ENCODE measurements at regions not wholly inside any gene's neighbourhood (a gene's known extent, or its start where the extent isn't known, plus 50 kb on each side); places are given as distances from the start of the nearest gene placed in this dataset.

DNA sequence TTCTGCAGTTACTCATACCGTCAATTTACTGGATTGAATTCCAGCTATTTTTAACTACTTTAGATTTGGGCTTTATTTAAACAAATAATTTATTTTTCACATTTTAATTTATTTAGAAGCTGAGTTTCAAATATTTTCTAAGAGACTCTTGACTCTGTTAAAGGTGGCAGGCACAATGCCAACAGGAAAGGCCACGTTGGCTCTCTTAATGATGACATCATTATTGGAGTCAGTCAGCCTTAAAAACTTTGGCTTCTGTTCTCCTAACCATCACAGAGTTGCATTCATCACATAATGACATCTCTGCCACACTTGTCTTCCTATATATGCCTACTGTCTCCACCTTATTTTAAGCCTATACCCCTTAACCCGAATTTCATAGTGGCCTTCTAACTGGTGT is 172.3 kb upstream of the PLPPR1 start:
- in situ Hi-C loops (cut with MboI; ENCODE audit: low pct_unique_long_range_greater_than_20kb in 2 of 9, low sequenced_read_pairs in 9 of 9, unreplicated experiment in 9 of 9), result no loop called here
- no peaks in the 10 kb centered on the region for H3K4me1 ChIP-seq (replicated peaks in 1 of 2)
- H3K27ac ChIP-seq, result no peak overlapping the region
- no peak overlapping the region for H3K4me3 ChIP-seq
- WGBS, 10 experiments, result 0 to 95% (median 71%) methylated on average over 2 to 3 of the region's 3 CpGs; no CpG with 5 or more reads in 1 of the 10 experiments
- ATAC-seq (replicated peaks in 6 of 8), result no peak

DNA sequence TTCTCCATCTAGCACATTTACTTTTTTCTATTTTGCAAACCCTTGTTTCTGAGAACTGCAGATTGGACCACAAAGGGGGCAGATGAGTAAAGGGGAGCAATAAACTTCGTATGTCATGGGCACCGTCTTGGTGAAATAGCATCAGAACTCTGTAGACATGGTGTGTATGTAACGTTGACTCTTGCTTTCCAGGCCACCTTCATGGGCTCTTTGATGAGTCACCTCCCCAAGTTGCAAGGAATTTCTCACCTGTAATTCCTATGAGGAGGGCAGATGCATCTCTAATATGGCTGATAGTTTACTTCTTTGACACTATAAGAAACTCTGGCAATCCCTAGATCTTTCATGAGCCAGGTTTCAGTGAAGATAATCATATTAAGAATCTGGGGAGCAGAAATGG is 163.4 kb upstream of the PLPPR1 start:
- ATAC-seq (replicated peaks in 6 of 8), result no peak
- H3K4me1 ChIP-seq (replicated peaks in 1 of 2), result no peaks in the 10 kb centered on the region
- in situ Hi-C loops (cut with MboI; ENCODE audit: low pct_unique_long_range_greater_than_20kb in 2 of 9, low sequenced_read_pairs in 9 of 9, unreplicated experiment in 9 of 9), result no loop called here
- no peak overlapping the region for H3K27ac ChIP-seq
- WGBS, 10 experiments, result 43 to 89% (median 80%) methylated on average over 1 to 3 of the region's 3 CpGs; no CpG with 5 or more reads in 3 of the 10 experiments
- H3K4me3 ChIP-seq, result no peak overlapping the region

DNA sequence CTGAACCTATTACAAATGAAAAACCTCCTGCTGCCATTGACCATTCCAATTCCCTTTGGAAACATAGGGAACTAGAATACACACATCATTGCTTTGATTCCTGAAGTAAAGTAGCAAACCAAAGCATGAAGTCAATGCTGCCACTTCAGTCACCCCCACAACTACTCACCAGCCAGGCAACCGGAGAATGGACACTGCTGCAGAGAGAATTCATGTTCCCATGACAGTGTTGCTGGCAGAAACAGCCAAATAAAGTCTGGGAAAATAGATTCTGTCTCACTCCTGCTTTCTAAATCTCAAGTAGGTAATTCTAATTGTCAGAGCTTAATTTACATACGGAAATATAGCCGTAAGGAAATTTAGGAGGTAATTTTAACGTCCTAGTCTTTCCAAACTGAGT is 162.9 kb upstream of the PLPPR1 start:
- peak in 1 of 8 experiments; percentile 94 for ATAC-seq (replicated peaks in 6 of 8)
- in situ Hi-C loops (cut with MboI; ENCODE audit: low pct_unique_long_range_greater_than_20kb in 2 of 9, low sequenced_read_pairs in 9 of 9, unreplicated experiment in 9 of 9), result no loop called here
- H3K4me1 ChIP-seq (replicated peaks in 1 of 2), result no peaks in the 10 kb centered on the region
- WGBS, 10 experiments, result 7 to 98% (median 63%) methylated on average over 1 to 4 of the region's 4 CpGs
- no peak overlapping the region for H3K27ac ChIP-seq
- H3K4me3 ChIP-seq, result no peak overlapping the region

DNA sequence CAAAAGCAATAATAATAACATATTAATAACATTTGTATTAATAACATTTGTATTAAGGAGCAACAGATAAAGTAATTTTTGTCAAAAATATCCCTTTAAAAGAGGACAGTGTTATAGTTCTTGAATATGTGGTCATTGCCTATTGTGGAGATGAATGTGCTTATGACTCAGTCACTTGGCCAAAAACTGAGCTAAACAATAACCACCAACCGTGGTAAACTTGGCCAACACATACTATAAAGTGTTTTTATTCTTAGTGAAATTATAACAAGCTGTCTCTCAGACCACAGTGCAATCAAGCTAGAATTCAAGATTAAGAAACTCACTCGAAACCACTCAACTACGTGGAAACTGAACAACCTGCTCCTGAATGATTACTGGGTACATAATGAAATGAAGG is 159.2 kb upstream of the PLPPR1 start:
- in situ Hi-C loops (cut with MboI; ENCODE audit: low pct_unique_long_range_greater_than_20kb in 2 of 9, low sequenced_read_pairs in 9 of 9, unreplicated experiment in 9 of 9), result no loop called here
- no peak for ATAC-seq (replicated peaks in 6 of 8)
- no peak overlapping the region for H3K4me3 ChIP-seq
- H3K27ac ChIP-seq, result no peak overlapping the region
- no peaks in the 10 kb centered on the region for H3K4me1 ChIP-seq (replicated peaks in 1 of 2)
- WGBS, 10 experiments, result 0 to 86% (median 30%) methylated on average over 1 to 3 of the region's 3 CpGs; no CpG with 5 or more reads in 3 of the 10 experiments

DNA sequence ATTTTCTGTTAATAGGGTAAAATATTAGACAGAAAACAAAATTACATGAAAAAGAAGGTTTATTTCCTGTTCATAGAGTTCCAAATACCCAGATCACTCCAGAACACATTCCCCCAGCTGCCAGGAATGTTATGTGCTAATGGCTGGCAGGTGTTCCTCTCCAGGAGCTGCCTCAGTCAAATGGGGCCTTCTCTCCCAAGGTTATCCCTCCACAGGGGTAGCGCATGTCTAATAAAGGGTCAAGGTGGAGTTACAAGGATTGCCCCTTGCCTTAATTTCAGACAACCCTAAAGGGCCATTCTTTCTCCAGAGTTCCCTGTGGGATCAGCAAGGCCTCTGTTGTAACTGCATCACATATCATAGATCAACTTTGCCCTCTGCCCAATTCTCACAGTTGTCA is 148.6 kb upstream of the PLPPR1 start:
- Histone ChIP-seq H3K27ac (no peak overlapping the region), H3K4me1 (replicated peaks in 1 of 2) (peaks cover 9 to 13% of the 10 kb centered on the region in 2 donors), H3K4me3 (no peak overlapping the region)
- no peak for ATAC-seq (replicated peaks in 6 of 8)
- WGBS, 10 experiments, result 17 to 100% (median 100%) methylated on average over 1 of the region's 1 CpG; no CpG with 5 or more reads in 5 of the 10 experiments
- in situ Hi-C loops (cut with MboI; ENCODE audit: low pct_unique_long_range_greater_than_20kb in 2 of 9, low sequenced_read_pairs in 9 of 9, unreplicated experiment in 9 of 9), result no loop called here

DNA sequence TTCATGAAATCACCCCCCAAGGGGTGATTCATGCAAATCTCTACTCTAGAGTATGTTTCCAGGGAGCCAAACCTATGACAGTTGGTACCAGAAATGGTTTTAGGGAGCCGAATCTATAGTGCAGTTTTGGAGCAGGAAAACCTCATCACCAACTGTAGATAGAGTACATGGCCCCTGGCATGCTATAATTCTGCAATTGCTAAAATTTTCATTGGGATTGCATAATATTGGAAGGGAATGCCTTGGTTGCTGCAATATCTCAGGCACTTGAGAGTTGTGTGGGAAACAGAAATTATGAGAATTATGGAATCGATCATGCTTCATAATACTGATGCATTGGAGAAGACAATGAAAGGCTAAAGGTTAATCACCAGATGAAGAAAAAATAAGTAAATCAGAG is 148.2 kb upstream of the PLPPR1 start:
- Histone ChIP-seq H3K4me3 (no peak overlapping the region), H3K27ac (no peak overlapping the region), H3K4me1 (replicated peaks in 1 of 2) (peaks cover 12 to 17% of the 10 kb centered on the region in 2 donors)
- 0 to 100% (median 20%) methylated on average over 1 to 2 of the region's 2 CpGs; no CpG with 5 or more reads in 3 of the 10 experiments for WGBS, 10 experiments
- ATAC-seq (replicated peaks in 6 of 8), result no peak
- in situ Hi-C loops (cut with MboI; ENCODE audit: low pct_unique_long_range_greater_than_20kb in 2 of 9, low sequenced_read_pairs in 9 of 9, unreplicated experiment in 9 of 9), result no loop called here

DNA sequence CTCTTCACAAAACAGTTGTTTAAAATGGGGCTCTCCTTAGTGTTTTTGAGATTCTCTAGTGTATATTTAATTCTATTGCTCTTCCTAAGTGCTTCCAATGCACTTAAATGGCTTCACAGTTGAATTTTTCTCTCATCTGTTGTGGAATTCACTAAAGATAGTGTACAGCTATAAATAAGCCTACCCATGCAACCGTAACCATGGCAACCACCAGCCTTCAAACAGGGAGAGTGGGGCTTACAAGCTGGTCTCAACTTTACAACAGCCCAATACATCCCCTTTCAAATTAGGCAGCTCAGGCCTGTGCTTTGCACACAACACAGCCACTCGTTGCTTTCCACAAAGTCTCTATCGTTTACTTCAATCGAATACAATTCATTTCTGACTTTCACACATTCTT is 144.0 kb upstream of the PLPPR1 start:
- in situ Hi-C loops (cut with MboI; ENCODE audit: low pct_unique_long_range_greater_than_20kb in 2 of 9, low sequenced_read_pairs in 9 of 9, unreplicated experiment in 9 of 9), result no loop called here
- Histone ChIP-seq H3K4me1 (replicated peaks in 1 of 2) (peaks cover 12 to 17% of the 10 kb centered on the region in 2 donors), H3K4me3 (no peak overlapping the region), H3K27ac (no peak overlapping the region)
- peak in 5 of 8 experiments; percentile 88 to 99 (median 93) for ATAC-seq (replicated peaks in 6 of 8)
- WGBS, 10 experiments, result 0 to 72% (median 10%) methylated on average over 1 to 4 of the region's 4 CpGs; no CpG with 5 or more reads in 2 of the 10 experiments

DNA sequence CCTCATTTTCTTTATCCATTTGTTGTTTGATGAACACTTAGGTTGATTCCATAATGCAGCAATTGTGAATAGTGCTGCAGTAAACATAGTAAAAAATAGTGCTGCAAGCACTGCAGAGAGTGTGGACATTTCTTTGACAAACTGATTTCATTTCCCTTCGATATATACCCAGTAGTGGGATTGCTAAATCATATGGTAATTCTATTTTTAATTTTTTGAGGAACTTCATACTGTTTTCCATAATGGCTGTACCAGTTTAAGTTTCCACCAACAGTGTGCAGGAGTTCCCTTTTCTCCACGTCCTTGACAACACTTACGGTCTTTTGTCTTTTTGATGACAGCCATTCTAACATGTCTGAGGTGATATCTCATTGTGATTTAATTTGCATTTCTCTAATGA is 138.2 kb upstream of the PLPPR1 start:
- ATAC-seq (replicated peaks in 6 of 8), result no peak
- Histone ChIP-seq H3K27ac (no peak overlapping the region), H3K4me3 (no peak overlapping the region), H3K4me1 (replicated peaks in 1 of 2) (no peaks in the 10 kb centered on the region)
- 4 to 96% (median 60%) methylated on average over 1 to 3 of the region's 3 CpGs; no CpG with 5 or more reads in 1 of the 10 experiments for WGBS, 10 experiments
- in situ Hi-C loops (cut with MboI; ENCODE audit: low pct_unique_long_range_greater_than_20kb in 2 of 9, low sequenced_read_pairs in 9 of 9, unreplicated experiment in 9 of 9), result no loop called here

DNA sequence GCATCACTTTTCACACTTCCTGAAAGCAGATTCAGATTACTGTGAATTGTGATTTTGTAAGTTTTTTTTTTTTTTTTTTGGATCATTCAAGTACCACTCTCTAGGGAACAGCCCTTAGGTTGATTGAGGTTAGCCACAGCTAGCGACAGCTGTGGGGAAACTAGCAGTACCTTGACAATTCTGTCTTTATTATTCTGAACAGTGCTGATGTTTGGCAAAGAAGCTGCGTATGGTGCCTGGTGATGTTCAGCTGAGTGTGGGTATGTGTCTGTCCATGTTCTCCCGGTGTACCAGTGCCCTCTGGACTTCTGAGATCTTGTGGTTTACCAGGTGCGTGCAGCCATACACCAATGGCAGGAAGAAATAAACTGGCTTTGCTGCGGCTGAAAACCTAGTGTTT is 117.3 kb upstream of the PLPPR1 start:
- Histone ChIP-seq H3K4me3 (no peak overlapping the region), H3K4me1 (replicated peaks in 1 of 2) (peaks cover 0 to 26% of the 10 kb centered on the region in 2 donors), H3K27ac (no peak overlapping the region)
- no peak for ATAC-seq (replicated peaks in 6 of 8)
- in situ Hi-C loops (cut with MboI; ENCODE audit: low pct_unique_long_range_greater_than_20kb in 2 of 9, low sequenced_read_pairs in 9 of 9, unreplicated experiment in 9 of 9), result no loop called here
- WGBS, 10 experiments, result 0 to 100% (median 73%) methylated on average over 1 to 4 of the region's 5 CpGs; no CpG with 5 or more reads in 1 of the 10 experiments

DNA sequence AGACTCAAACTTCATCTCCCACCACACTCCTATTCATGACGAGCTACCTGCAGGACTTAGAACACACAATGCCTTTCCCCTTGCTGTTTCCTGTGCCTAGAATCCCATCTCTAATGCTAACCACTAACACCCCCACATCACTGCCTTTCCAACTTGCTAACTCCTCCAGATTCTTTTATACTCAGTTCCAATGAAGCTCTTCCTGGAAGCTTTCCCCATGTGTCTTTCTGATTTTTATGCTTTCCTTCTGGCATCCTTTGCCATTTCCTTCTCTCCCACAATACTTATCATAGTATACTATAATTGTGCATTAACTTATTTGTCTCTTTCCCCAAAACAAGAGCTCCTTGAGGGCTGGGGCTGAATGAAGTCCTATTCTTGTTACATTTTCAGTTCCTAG is 115.3 kb upstream of the PLPPR1 start:
- in situ Hi-C loops (cut with MboI; ENCODE audit: low pct_unique_long_range_greater_than_20kb in 2 of 9, low sequenced_read_pairs in 9 of 9, unreplicated experiment in 9 of 9), result no loop called here
- no peak overlapping the region for H3K27ac ChIP-seq
- no peak overlapping the region for H3K4me3 ChIP-seq
- peaks cover 0 to 26% of the 10 kb centered on the region in 2 donors for H3K4me1 ChIP-seq (replicated peaks in 1 of 2)
- no peak for ATAC-seq (replicated peaks in 6 of 8)
- 0 to 100% (median 80%) methylated on average over 1 of the region's 1 CpG; no CpG with 5 or more reads in 7 of the 10 experiments for WGBS, 10 experiments

DNA sequence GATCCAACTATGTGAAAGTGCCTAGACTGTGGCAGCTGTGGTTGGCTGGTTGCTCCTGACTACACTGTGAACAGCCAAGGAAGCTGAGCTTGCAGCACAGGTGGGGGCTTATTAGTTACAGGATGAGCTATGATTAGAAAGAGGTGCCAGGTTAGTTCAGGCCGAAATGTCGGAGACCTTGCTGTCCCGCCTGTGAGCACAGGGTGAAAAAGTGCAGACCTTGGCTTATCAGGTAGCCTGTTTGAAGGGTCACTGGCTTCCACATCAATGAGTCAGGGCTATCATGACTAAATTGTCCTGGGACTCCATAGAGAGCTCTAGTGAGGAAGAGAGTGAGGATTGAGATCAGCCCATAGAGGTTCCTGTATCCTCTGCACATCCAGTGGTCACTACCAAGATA is 114.3 kb upstream of the PLPPR1 start:
- Histone ChIP-seq H3K4me1 (replicated peaks in 1 of 2) (peaks cover 0 to 22% of the 10 kb centered on the region in 2 donors), H3K4me3 (no peak overlapping the region), H3K27ac (no peak overlapping the region)
- ATAC-seq (replicated peaks in 6 of 8), result no peak
- in situ Hi-C loops (cut with MboI; ENCODE audit: low pct_unique_long_range_greater_than_20kb in 2 of 9, low sequenced_read_pairs in 9 of 9, unreplicated experiment in 9 of 9), result no loop called here
- WGBS, 10 experiments, result 90 to 94% methylated on average over 3 of the region's 3 CpGs; no CpG with 5 or more reads in 8 of the 10 experiments

DNA sequence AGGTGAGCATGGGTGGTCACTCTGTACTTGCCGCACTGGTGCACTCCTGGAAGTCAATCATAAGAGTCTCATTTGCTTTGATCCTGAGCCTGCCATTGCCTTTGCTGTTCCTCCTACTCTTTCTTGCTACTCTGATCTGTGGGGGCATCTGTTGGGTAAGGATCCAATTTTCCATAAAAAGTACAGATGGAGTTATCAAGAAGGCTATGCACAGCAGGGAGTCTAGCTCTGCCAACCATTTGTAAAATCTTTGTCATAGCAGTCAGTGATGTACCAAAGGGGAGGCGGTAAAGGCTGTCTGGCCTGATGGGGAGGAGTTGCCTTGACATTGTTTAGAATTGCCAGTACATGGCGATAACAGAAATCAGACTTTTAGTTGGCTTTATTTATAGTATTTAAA is 109.0 kb upstream of the PLPPR1 start:
- Histone ChIP-seq H3K4me1 (replicated peaks in 1 of 2) (no peaks in the 10 kb centered on the region), H3K27ac (no peak overlapping the region), H3K4me3 (no peak overlapping the region)
- no peak for ATAC-seq (replicated peaks in 6 of 8)
- in situ Hi-C loops (cut with MboI; ENCODE audit: low pct_unique_long_range_greater_than_20kb in 2 of 9, low sequenced_read_pairs in 9 of 9, unreplicated experiment in 9 of 9), result no loop called here
- WGBS, 10 experiments, result 0 to 96% (median 80%) methylated on average over 1 to 3 of the region's 3 CpGs; no CpG with 5 or more reads in 3 of the 10 experiments

DNA sequence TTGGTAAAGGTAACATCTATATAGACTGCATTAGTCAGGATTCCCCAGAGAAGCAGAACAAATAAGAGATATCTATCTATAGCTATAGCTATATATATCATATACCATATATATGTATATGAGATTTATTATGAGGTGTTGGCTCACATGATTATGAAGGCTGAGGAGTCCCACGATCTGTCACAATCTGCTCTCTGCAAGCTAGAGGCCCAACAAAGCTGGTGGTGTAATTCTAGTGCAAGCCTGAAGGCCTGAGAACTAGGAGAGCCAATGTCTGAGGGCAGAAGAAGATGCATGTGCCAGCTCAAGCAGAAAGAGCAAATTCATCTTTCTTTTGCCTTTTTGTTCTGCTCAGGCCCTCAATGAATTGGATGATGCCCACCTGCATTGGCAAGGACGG is 102.2 kb upstream of the PLPPR1 start:
- no peak for ATAC-seq (replicated peaks in 6 of 8)
- WGBS, 10 experiments, result 0 to 100% (median 66%) methylated on average over 1 to 2 of the region's 2 CpGs; no CpG with 5 or more reads in 1 of the 10 experiments
- in situ Hi-C loops (cut with MboI; ENCODE audit: low pct_unique_long_range_greater_than_20kb in 2 of 9, low sequenced_read_pairs in 9 of 9, unreplicated experiment in 9 of 9), result no loop called here

DNA sequence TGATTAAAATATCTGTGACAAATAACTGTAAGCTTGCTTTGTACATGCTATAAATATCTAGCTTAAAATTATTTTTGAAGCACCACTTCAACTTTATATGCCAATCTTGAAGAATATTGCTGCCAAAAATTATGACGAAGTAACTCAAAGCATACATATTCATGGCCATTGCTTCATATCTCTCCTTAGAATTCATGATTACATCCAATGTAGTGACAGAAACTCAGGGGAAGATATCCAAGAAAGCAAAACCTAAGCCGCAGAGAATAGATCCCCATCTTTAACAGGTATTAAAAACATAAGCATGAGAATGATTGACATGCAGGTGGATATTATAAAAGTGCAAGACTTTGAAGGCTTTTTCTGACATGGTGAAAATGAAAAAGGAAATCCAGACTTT is 100.8 kb upstream of the PLPPR1 start:
- H3K4me3 ChIP-seq, result no peak overlapping the region
- no peak overlapping the region for H3K27ac ChIP-seq
- no peak for ATAC-seq (replicated peaks in 6 of 8)
- in situ Hi-C loops (cut with MboI; ENCODE audit: low pct_unique_long_range_greater_than_20kb in 2 of 9, low sequenced_read_pairs in 9 of 9, unreplicated experiment in 9 of 9), result no loop called here
- H3K4me1 ChIP-seq (replicated peaks in 1 of 2), result no peaks in the 10 kb centered on the region
- 0 to 100% (median 82%) methylated on average over 1 to 2 of the region's 2 CpGs for WGBS, 10 experiments

More for the DNA sequence above, 102.2 kb upstream of the PLPPR1 start:
- Histone ChIP-seq H3K27ac (no peak overlapping the region), H3K4me3 (no peak overlapping the region), H3K4me1 (replicated peaks in 1 of 2) (no peaks in the 10 kb centered on the region)
